TTC549 (cell line): ENCODE measurements at regions not wholly inside any gene's neighbourhood (a gene's known extent, or its start where the extent isn't known, plus 50 kb on each side); places are given as distances from the start of the nearest gene placed in this dataset.

ENCODE experiments used
- FAIRE-seq: peaks from 2 replicates; lab custom pipeline; 2012; peaks lifted over from hg19 to GRCh38; lab: Jason Lieb, UNC

GRCh38 chr4:124234771-124235170 lies 477.8 kb downstream of the ANKRD50 start:
- no peak for FAIRE-seq

- no peak for FAIRE-seq
Measured at GRCh38 chr4:124243671-124244366, 468.7 kb downstream of the ANKRD50 start.

GRCh38 chr4:124253080-124253479 lies 459.5 kb downstream of the ANKRD50 start:
- FAIRE-seq = no peak

- peak; percentile 98 for FAIRE-seq
Measured at GRCh38 chr4:124262211-124263179, 450.0 kb downstream of the ANKRD50 start.

GRCh38 chr4:124265701-124266100 lies 446.8 kb downstream of the ANKRD50 start:
- no peak for FAIRE-seq

GRCh38 chr4:124266721-124267120 lies 445.8 kb downstream of the ANKRD50 start:
- peak; percentile 20 for FAIRE-seq

- FAIRE-seq = no peak
Measured at GRCh38 chr4:124276461-124276860, 436.1 kb downstream of the ANKRD50 start.

- FAIRE-seq = no peak
Measured at GRCh38 chr4:124277691-124278090, 434.8 kb downstream of the ANKRD50 start.

GRCh38 chr4:124278477-124278876 lies 434.1 kb downstream of the ANKRD50 start:
- FAIRE-seq = peak; percentile 73

GRCh38 chr4:124279741-124280140 lies 432.8 kb downstream of the ANKRD50 start:
- no peak for FAIRE-seq

GRCh38 chr4:124282301-124282898 lies 430.1 kb downstream of the ANKRD50 start:
- FAIRE-seq = no peak

- FAIRE-seq = no peak
Measured at GRCh38 chr4:124288706-124289486, 423.6 kb downstream of the ANKRD50 start.

GRCh38 chr4:124290678-124291077 lies 421.9 kb downstream of the ANKRD50 start:
- no peak for FAIRE-seq

- no peak for FAIRE-seq
Measured at GRCh38 chr4:124295413-124295812, 417.1 kb downstream of the ANKRD50 start.

- no peak for FAIRE-seq
Measured at GRCh38 chr4:124304941-124305340, 407.6 kb downstream of the ANKRD50 start.

- no peak for FAIRE-seq
Measured at GRCh38 chr4:124306352-124306751, 406.2 kb downstream of the ANKRD50 start.

GRCh38 chr4:124307143-124307542 lies 405.4 kb downstream of the ANKRD50 start:
- no peak for FAIRE-seq

GRCh38 chr4:124318292-124318691 lies 394.2 kb downstream of the ANKRD50 start:
- FAIRE-seq = no peak

GRCh38 chr4:124321364-124321763 lies 391.2 kb downstream of the ANKRD50 start:
- FAIRE-seq = no peak

GRCh38 chr4:124322234-124323065 lies 390.1 kb downstream of the ANKRD50 start:
- peak; percentile 97 for FAIRE-seq

- FAIRE-seq = no peak
Measured at GRCh38 chr4:124325690-124326089, 386.8 kb downstream of the ANKRD50 start.
